Mucosa of gallbladder (tissue), 1 donor: ENCODE measurements at regions not wholly inside any gene's neighbourhood (a gene's known extent, or its start where the extent isn't known, plus 50 kb on each side); places are given as distances from the start of the nearest gene placed in this dataset.
A peak's percentile ranks its signal among the peaks of the same experiment; 100 is the strongest.
"Not testable (repeated sequence)": the region's sequence is repeated elsewhere in the genome, so short reads cannot be mapped to it uniquely, and the experiment has no call there.

Source experiments
- DNase-seq: peaks from one replicate; pipeline ENCODE4 v3.0.0-alpha.2; 2020; ENCODE audit warnings: low spot score
- donor health status: DM: no; HTN: no; CAD: no.

- DNase-seq = no peak
Observed at GRCh38 chr3:522888-523287, 326.3 kb downstream of the CHL1 start.

GRCh38 chr3:525415-525814, 328.9 kb downstream of the CHL1 start:
- DNase-seq = no peak

GRCh38 chr3:535566-536416, 339.2 kb downstream of the CHL1 start:
- peak; percentile 12 for DNase-seq

- no peak for DNase-seq
Observed at GRCh38 chr3:536417-536813, 339.9 kb downstream of the CHL1 start.

GRCh38 chr3:541062-541801, 344.7 kb downstream of the CHL1 start:
- no peak for DNase-seq

- DNase-seq = no peak
Observed at GRCh38 chr3:542021-542420, 345.5 kb downstream of the CHL1 start.

GRCh38 chr3:549636-550035, 353.1 kb downstream of the CHL1 start:
- DNase-seq = no peak

GRCh38 chr3:550471-550870, 353.9 kb downstream of the CHL1 start:
- DNase-seq = no peak

- DNase-seq = no peak
Observed at GRCh38 chr3:557972-558371, 361.4 kb downstream of the CHL1 start.

- DNase-seq = no peak
Observed at GRCh38 chr3:567488-568185, 371.1 kb downstream of the CHL1 start.

GRCh38 chr3:579529-579928, 383.0 kb downstream of the CHL1 start:
- not testable (repeated sequence) for DNase-seq

- DNase-seq = not testable (repeated sequence)
Observed at GRCh38 chr3:589066-589465, 392.5 kb downstream of the CHL1 start.

- DNase-seq = not testable (repeated sequence)
Observed at GRCh38 chr3:597304-597703, 400.7 kb downstream of the CHL1 start.

- not testable (repeated sequence) for DNase-seq
Observed at GRCh38 chr3:597746-598145, 401.2 kb downstream of the CHL1 start.

- not testable (repeated sequence) for DNase-seq
Observed at GRCh38 chr3:607480-607879, 410.9 kb downstream of the CHL1 start.

GRCh38 chr3:621714-622113, 425.2 kb downstream of the CHL1 start:
- DNase-seq = no peak

GRCh38 chr3:622314-622713, 425.8 kb downstream of the CHL1 start:
- DNase-seq = no peak

GRCh38 chr3:623914-624545, 427.5 kb downstream of the CHL1 start:
- no peak for DNase-seq

- DNase-seq = peak; percentile 43
Observed at GRCh38 chr3:632571-633170, 436.1 kb downstream of the CHL1 start.

GRCh38 chr3:634511-634910, 437.9 kb downstream of the CHL1 start:
- DNase-seq = no peak

GRCh38 chr3:635393-635792, 438.8 kb downstream of the CHL1 start:
- DNase-seq = no peak

GRCh38 chr3:643376-643775, 446.8 kb downstream of the CHL1 start:
- no peak for DNase-seq
